Panc1 (cell line): ENCODE measurements at regions not wholly inside any gene's neighbourhood (a gene's known extent, or its start where the extent isn't known, plus 50 kb on each side); places are given as distances from the start of the nearest gene placed in this dataset.
"Not testable (repeated sequence)": the region's sequence is repeated elsewhere in the genome, so short reads cannot be mapped to it uniquely, and the experiment has no call there.

Experiments
- ATAC-seq: fragments of 200-7000 bp; cut with Tn5 transposase; 2 replicates; pipeline ENCODE4 v1.9.1; 2020; ENCODE audit warnings: mild to moderate bottlenecking, moderate library complexity
- BruUV-seq: library from RNA; stranded (reverse); fragments of 400-500 nt; replicated peaks from 2 replicates; lab custom pipeline; 2021; lab: Mats Ljungman, UMichigan
- CTCF ChIA-PET: fragments of 300-600 bp; sonication (Branson Sonifier 250); formaldehyde crosslinking; loops from one replicate; lab custom pipeline; 2022; ENCODE audit warnings: antibody characterized with exemption; lab: Charles Lee
- POLR2A ChIA-PET: fragments of 300-600 bp; sonication (Branson Sonifier 250); formaldehyde crosslinking; loops from one replicate; lab custom pipeline; 2022; ENCODE audit warnings: antibody characterized with exemption; lab: Charles Lee
- DNase-seq: peaks from one replicate; pipeline ENCODE4 v3.0.0-alpha.2; 2010; ENCODE audit warnings: low read depth, low spot score
- H3K27ac ChIP-seq: 2 replicates; pipeline ENCODE4 v1.5.1; 2011; ENCODE audit warnings: mild to moderate bottlenecking, low read length, inconsistent platforms
- H3K27me3 ChIP-seq: fragments of 200-500 bp; sonication (Bioruptor generic); 2 replicates; pipeline ENCODE4 v1.6.0; 2014; ENCODE audit warnings: low read length, inconsistent platforms; ENCODE audit not compliant: control insufficient read depth, insufficient read depth
- H3K36me3 ChIP-seq: fragments of 200-500 bp; sonication (Bioruptor generic); 2 replicates; pipeline ENCODE4 v1.5.1; 2014; ENCODE audit warnings: inconsistent platforms, mild to moderate bottlenecking, low read length, moderate library complexity; ENCODE audit not compliant: control insufficient read depth, insufficient read depth
- H3K4me1 ChIP-seq: 2 replicates; pipeline ENCODE4 v1.5.1; 2011; ENCODE audit warnings: inconsistent platforms, mild to moderate bottlenecking, low read length, moderate library complexity; ENCODE audit not compliant: control insufficient read depth, insufficient read depth
- H3K4me3 ChIP-seq, 2 experiments: 2 replicates each; pipeline ENCODE4 v1.5.1; 2011 to 2012; ENCODE audit warnings: low read depth in 2 of 2, low read length in 2 of 2, mild to moderate bottlenecking in 2 of 2, inconsistent platforms in 1 of 2, moderate library complexity in 1 of 2
- H3K9me3 ChIP-seq: fragments of 200-500 bp; sonication (Bioruptor generic); 2 replicates; pipeline ENCODE4 v1.5.1; 2014; ENCODE audit warnings: low read depth, mild to moderate bottlenecking, inconsistent platforms, low read length, moderate library complexity; ENCODE audit not compliant: control insufficient read depth, insufficient read depth
- POLR2AphosphoS5 ChIP-seq: IDR thresholded peaks from 2 replicates; pipeline ENCODE4 v1.6.1; 2012; ENCODE audit warnings: mild to moderate bottlenecking, low read depth, low read length, moderate library complexity
- SIN3A ChIP-seq: IDR thresholded peaks from 2 replicates; pipeline ENCODE4 v1.6.1; 2012; ENCODE audit warnings: low read depth, mild to moderate bottlenecking, low read length, moderate library complexity, borderline replicate concordance; ENCODE audit not compliant: insufficient read depth
- TCF7L2 ChIP-seq: IDR thresholded peaks from 2 replicates; pipeline ENCODE4 v1.6.1; 2011; ENCODE audit warnings: mild to moderate bottlenecking, low read depth, low read length, inconsistent platforms
- in situ Hi-C: cut with HindIII; loops from 2 replicates; pipeline ENCODE4 v1.10.0; 2016; ENCODE audit warnings: low sequenced_read_pairs, low pct_unique_long_range_greater_than_20kb
- intact Hi-C: fragments of 100-400 bp; cut with micrococcal nuclease; formaldehyde crosslinking; loops from one replicate; pipeline ENCODE4 v1.10.0; 2022; ENCODE audit not compliant: unreplicated experiment
- TF ChIP-seq, protein P1 (sequence below): fragments of 450-650 bp; IDR thresholded peaks from 2 replicates; pipeline ENCODE4 v1.5.1; 2017; ENCODE audit warnings: mild to moderate bottlenecking
- TF ChIP-seq, protein P2 (sequence below), 2 experiments: IDR thresholded peaks; 2 replicates each; pipeline ENCODE4 v1.6.1; 2011 to 2012; ENCODE audit warnings: low read depth in 2 of 2, control low read depth in 1 of 2, low read length in 1 of 2, mild to moderate bottlenecking in 1 of 2, moderate library complexity in 1 of 2; ENCODE audit not compliant: insufficient read depth in 1 of 2

DNA sequence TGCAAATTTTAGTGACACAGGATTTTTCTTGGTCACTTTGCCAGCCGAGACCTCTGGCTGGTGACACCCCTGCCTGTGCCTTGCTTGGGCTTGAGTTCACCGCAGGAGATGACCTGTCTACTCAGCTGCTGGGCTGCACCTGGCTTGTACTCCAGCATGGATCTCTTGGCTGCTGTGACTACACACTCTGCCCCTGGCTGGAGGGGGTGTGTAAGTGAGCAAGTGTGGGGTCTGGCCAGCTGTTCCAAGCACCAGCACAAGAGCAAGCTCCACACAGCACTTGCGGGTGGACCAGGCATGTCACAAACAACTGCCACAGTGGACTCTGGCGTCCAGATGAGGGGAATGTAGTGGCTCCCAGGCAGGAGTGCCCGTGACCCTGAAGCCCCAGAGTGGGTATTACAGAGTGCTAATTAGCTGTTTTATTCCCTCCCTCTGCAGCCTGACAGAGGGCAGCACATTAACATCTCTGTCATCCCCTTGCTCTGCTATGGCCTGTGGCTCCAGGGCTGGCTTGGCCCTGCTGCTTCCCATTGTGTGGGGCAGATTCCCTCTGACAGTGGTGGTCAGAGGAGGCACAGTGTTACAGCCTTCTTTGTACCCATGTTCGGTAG lies 1387.2 kb downstream of the OLFM4 start:
- Histone ChIP-seq H3K27ac (no peak overlapping the region), H3K36me3 (no peaks in the 10 kb centered on the region), H3K4me1 (no peaks in the 10 kb centered on the region), H3K9me3 (no peaks in the 10 kb centered on the region), H3K27me3 (no peaks in the 10 kb centered on the region), H3K4me3 (no peak overlapping the region)
- ATAC-seq (no peak), DNase-seq (no peak)
- ChIA-PET CTCF (no interaction called here), POLR2A (no interaction called here)
- no peak for TF ChIP-seq SIN3A
- TF ChIP-seq, protein P1, sequence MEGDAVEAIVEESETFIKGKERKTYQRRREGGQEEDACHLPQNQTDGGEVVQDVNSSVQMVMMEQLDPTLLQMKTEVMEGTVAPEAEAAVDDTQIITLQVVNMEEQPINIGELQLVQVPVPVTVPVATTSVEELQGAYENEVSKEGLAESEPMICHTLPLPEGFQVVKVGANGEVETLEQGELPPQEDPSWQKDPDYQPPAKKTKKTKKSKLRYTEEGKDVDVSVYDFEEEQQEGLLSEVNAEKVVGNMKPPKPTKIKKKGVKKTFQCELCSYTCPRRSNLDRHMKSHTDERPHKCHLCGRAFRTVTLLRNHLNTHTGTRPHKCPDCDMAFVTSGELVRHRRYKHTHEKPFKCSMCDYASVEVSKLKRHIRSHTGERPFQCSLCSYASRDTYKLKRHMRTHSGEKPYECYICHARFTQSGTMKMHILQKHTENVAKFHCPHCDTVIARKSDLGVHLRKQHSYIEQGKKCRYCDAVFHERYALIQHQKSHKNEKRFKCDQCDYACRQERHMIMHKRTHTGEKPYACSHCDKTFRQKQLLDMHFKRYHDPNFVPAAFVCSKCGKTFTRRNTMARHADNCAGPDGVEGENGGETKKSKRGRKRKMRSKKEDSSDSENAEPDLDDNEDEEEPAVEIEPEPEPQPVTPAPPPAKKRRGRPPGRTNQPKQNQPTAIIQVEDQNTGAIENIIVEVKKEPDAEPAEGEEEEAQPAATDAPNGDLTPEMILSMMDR = no peak
- no peak for TF ChIP-seq POLR2AphosphoS5
- TF ChIP-seq, protein P2, sequence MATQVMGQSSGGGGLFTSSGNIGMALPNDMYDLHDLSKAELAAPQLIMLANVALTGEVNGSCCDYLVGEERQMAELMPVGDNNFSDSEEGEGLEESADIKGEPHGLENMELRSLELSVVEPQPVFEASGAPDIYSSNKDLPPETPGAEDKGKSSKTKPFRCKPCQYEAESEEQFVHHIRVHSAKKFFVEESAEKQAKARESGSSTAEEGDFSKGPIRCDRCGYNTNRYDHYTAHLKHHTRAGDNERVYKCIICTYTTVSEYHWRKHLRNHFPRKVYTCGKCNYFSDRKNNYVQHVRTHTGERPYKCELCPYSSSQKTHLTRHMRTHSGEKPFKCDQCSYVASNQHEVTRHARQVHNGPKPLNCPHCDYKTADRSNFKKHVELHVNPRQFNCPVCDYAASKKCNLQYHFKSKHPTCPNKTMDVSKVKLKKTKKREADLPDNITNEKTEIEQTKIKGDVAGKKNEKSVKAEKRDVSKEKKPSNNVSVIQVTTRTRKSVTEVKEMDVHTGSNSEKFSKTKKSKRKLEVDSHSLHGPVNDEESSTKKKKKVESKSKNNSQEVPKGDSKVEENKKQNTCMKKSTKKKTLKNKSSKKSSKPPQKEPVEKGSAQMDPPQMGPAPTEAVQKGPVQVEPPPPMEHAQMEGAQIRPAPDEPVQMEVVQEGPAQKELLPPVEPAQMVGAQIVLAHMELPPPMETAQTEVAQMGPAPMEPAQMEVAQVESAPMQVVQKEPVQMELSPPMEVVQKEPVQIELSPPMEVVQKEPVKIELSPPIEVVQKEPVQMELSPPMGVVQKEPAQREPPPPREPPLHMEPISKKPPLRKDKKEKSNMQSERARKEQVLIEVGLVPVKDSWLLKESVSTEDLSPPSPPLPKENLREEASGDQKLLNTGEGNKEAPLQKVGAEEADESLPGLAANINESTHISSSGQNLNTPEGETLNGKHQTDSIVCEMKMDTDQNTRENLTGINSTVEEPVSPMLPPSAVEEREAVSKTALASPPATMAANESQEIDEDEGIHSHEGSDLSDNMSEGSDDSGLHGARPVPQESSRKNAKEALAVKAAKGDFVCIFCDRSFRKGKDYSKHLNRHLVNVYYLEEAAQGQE (IDR thresholded peaks at IDR 0.05; ENCODE audit: insufficient read depth in 1 of 2, low read depth in 2 of 2, low read length in 1 of 2) = no peak
- TF ChIP-seq TCF7L2 = no peak
- intact Hi-C loops (no loop called here), in situ Hi-C loops (no loop called here)
- BruUV-seq = no TSS peak

DNA sequence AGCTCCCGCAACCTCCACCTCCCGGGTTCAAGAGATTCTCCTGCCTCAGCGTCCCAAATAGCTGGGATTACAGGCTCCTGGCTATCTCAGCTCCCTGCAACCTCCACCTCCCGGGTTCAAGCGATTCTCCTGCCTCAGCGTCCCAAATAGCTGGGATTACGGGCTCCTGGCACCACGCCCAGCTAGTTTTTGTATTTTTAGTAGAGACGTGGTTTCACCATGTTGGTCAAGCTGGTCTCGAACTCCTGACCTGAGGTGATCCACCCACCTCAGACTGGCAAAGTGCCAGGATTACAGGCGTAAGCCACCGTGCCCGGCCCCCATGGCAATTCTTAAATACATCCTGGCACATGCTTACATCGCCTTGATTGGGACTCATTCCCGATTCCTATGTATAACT lies 1394.3 kb downstream of the OLFM4 start:
- H3K4me1 ChIP-seq, POLR2A ChIA-PET, H3K4me3 ChIP-seq, H3K9me3 ChIP-seq, H3K27ac ChIP-seq, ATAC-seq, DNase-seq, H3K27me3 ChIP-seq, intact Hi-C loops, H3K36me3 ChIP-seq, in situ Hi-C loops, CTCF ChIA-PET, BruUV-seq: not testable (repeated sequence)

DNA sequence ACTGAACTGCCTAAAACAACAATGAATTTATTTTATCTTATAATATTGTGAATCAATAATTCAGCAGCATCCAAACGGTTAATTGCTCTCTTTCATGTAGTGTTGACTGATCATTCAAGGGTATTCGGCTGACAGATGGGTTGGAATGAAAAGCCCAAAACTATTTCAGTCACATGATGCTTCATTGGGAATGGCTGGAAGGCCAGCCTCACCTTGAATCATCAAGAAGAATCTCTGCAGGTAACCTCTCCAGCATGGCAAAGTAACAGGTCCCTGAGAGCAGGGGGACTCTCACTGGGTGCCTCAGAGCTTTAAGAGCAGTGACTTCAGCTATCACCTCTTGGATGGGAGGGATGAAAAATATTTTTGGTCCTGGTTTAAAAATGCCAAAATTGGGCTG lies 1395.7 kb downstream of the OLFM4 start:
- ATAC-seq = no peak

More for the DNA sequence above, 1395.7 kb downstream of the OLFM4 start:
- intact Hi-C loops = no loop called here
- ChIA-PET POLR2A (no interaction called here), CTCF (no interaction called here)
- no peaks in the 10 kb centered on the region for H3K27me3 ChIP-seq
- no TSS peak for BruUV-seq
- TF ChIP-seq TCF7L2 (no peak), POLR2AphosphoS5 (no peak)
- TF ChIP-seq, protein P2 (IDR thresholded peaks at IDR 0.05; ENCODE audit: insufficient read depth in 1 of 2, low read depth in 2 of 2, low read length in 1 of 2) = no peak
- H3K27ac ChIP-seq = no peak overlapping the region
- H3K36me3 ChIP-seq = no peaks in the 10 kb centered on the region
- DNase-seq = no peak
- no peaks in the 10 kb centered on the region for H3K4me1 ChIP-seq
- H3K9me3 ChIP-seq = no peaks in the 10 kb centered on the region
- in situ Hi-C loops = no loop called here
- no peak overlapping the region for H3K4me3 ChIP-seq
